Activated T-cell treated with anti-CD3 and anti-CD28 coated beads, Interleukin-2, amount 50 U/mL, for 48 hours (primary cell): ENCODE measurements at regions not wholly inside any gene's neighbourhood (a gene's known extent, or its start where the extent isn't known, plus 50 kb on each side); places are given as distances from the start of the nearest gene placed in this dataset.

ENCODE experiments used
- DNase-seq, 2 experiments: peaks; one replicate each; pipeline ENCODE4 v3.0.0-alpha.2; 2020

GRCh38 chrX:10903523-10903922 is 207.6 kb upstream of the HCCS start:
- no peak for DNase-seq

GRCh38 chrX:10904220-10904619 is 206.9 kb upstream of the HCCS start:
- no peak for DNase-seq

- DNase-seq, result no peak
Measured at GRCh38 chrX:10906866-10907265, 204.3 kb upstream of the HCCS start.

GRCh38 chrX:10922159-10922558 is 189.0 kb upstream of the HCCS start:
- no peak for DNase-seq

- no peak for DNase-seq
Measured at GRCh38 chrX:10922835-10923234, 188.3 kb upstream of the HCCS start.

GRCh38 chrX:10923466-10923865 is 187.7 kb upstream of the HCCS start:
- no peak for DNase-seq

- DNase-seq, result no peak
Measured at GRCh38 chrX:10926404-10926803, 184.7 kb upstream of the HCCS start.

GRCh38 chrX:10926891-10927290 is 184.2 kb upstream of the HCCS start:
- DNase-seq, result no peak

- no peak for DNase-seq
Measured at GRCh38 chrX:10929747-10930146, 181.4 kb upstream of the HCCS start.

GRCh38 chrX:10930151-10930550 is 181.0 kb upstream of the HCCS start:
- no peak for DNase-seq

GRCh38 chrX:10931976-10932375 is 179.2 kb upstream of the HCCS start:
- no peak for DNase-seq

- no peak for DNase-seq
Measured at GRCh38 chrX:10932842-10933440, 178.2 kb upstream of the HCCS start.

GRCh38 chrX:10935501-10935900 is 175.6 kb upstream of the HCCS start:
- no peak for DNase-seq

- DNase-seq, result no peak
Measured at GRCh38 chrX:10936976-10937375, 174.2 kb upstream of the HCCS start.

- no peak for DNase-seq
Measured at GRCh38 chrX:10938365-10938923, 172.7 kb upstream of the HCCS start.

- DNase-seq, result no peak
Measured at GRCh38 chrX:10939424-10939823, 171.7 kb upstream of the HCCS start.

- no peak for DNase-seq
Measured at GRCh38 chrX:10944136-10944885, 166.8 kb upstream of the HCCS start.

GRCh38 chrX:10945498-10945897 is 165.6 kb upstream of the HCCS start:
- no peak for DNase-seq

GRCh38 chrX:10949541-10949940 is 161.6 kb upstream of the HCCS start:
- no peak for DNase-seq

- no peak for DNase-seq
Measured at GRCh38 chrX:10952619-10953018, 158.5 kb upstream of the HCCS start.

GRCh38 chrX:10965174-10965798 is 145.8 kb upstream of the HCCS start:
- DNase-seq, result no peak

- no peak for DNase-seq
Measured at GRCh38 chrX:10966057-10966456, 145.1 kb upstream of the HCCS start.

- DNase-seq, result no peak
Measured at GRCh38 chrX:10971176-10971575, 140.0 kb upstream of the HCCS start.

- no peak for DNase-seq
Measured at GRCh38 chrX:10971759-10972158, 139.4 kb upstream of the HCCS start.
